CD14-positive monocyte (primary cell): ENCODE measurements at regions not wholly inside any gene's neighbourhood (a gene's known extent, or its start where the extent isn't known, plus 50 kb on each side); places are given as distances from the start of the nearest gene placed in this dataset.

Experiments
- DNase-seq, 3 donors: peaks; one replicate each; pipeline ENCODE4 v3.0.0-alpha.2; 2011 to 2022
- H2AFZ ChIP-seq: 2 replicates; pipeline ENCODE4 v1.6.0; 2012; ENCODE audit warnings: mild to moderate bottlenecking, low read depth, low read length, inconsistent platforms; ENCODE audit not compliant: insufficient read depth, poor library complexity, severe bottlenecking
- H3K27ac ChIP-seq, 2 donors: 1 replicate in 1 of 2; 2 replicates in 1 of 2; pipeline ENCODE4 v1.5.1; 2012 to 2013; ENCODE audit warnings: low read length in 2 of 2, control low read depth in 1 of 2, inconsistent platforms in 1 of 2, low read depth in 1 of 2, mild to moderate bottlenecking in 1 of 2
- H3K27me3 ChIP-seq, 2 donors: one replicate each; pipeline versions ENCODE4 v1.6.0 to v1.6.1; 2011 to 2013; ENCODE audit warnings: low read length in 2 of 2; ENCODE audit not compliant: control insufficient read depth in 2 of 2, insufficient read depth in 2 of 2
- H3K36me3 ChIP-seq, 2 donors: replicated peaks in 1 of 2; 1 replicate in 1 of 2; 2 replicates in 1 of 2; pipeline versions ENCODE4 v1.5.1 to v1.6.1; 2012 to 2013; ENCODE audit warnings: low read length in 2 of 2, control low read depth in 1 of 2, inconsistent platforms in 1 of 2, mild to moderate bottlenecking in 1 of 2; ENCODE audit not compliant: insufficient read depth in 2 of 2, control insufficient read depth in 1 of 2
- H3K4me1 ChIP-seq, 2 donors: 1 replicate in 1 of 2; 2 replicates in 1 of 2; pipeline versions ENCODE4 v1.5.1 to v1.6.1; 2012 to 2013; ENCODE audit warnings: low read length in 2 of 2, control low read depth in 1 of 2, inconsistent platforms in 1 of 2, mild to moderate bottlenecking in 1 of 2, moderate library complexity in 1 of 2; ENCODE audit not compliant: insufficient read depth in 2 of 2, control insufficient read depth in 1 of 2
- H3K4me2 ChIP-seq: replicated peaks from 2 replicates; pipeline ENCODE3; 2012; ENCODE audit warnings: low read length, moderate library complexity, mild to moderate bottlenecking; ENCODE audit not compliant: poor library complexity, severe bottlenecking; ENCODE audit errors: extremely low read depth
- H3K4me3 ChIP-seq, 3 experiments: fragments of 200-600 bp in 1 of 3; sonication (generic) in 1 of 3; replicated peaks in 1 of 3; 1 replicate in 2 of 3; 2 replicates in 1 of 3; pipeline ENCODE4 v1.5.1; 2011 to 2013; ENCODE audit warnings: low read length in 3 of 3, mild to moderate bottlenecking in 3 of 3, control low read depth in 2 of 3, low read depth in 2 of 3, inconsistent platforms in 1 of 3, moderate library complexity in 1 of 3
- H3K79me2 ChIP-seq: 2 replicates; pipeline ENCODE4 v1.6.0; 2012; ENCODE audit warnings: mild to moderate bottlenecking, control low read depth, inconsistent platforms, low read length, moderate library complexity; ENCODE audit not compliant: insufficient read depth
- H3K9ac ChIP-seq: 2 replicates; pipeline ENCODE4 v1.6.0; 2017; ENCODE audit warnings: low read length, mild to moderate bottlenecking; ENCODE audit not compliant: insufficient read depth, poor library complexity, severe bottlenecking
- H3K9me3 ChIP-seq, 2 donors: replicated peaks in 1 of 2; 1 replicate in 1 of 2; 2 replicates in 1 of 2; pipeline versions ENCODE4 v1.5.1 to v1.6.1; 2012 to 2013; ENCODE audit warnings: low read length in 2 of 2, control low read depth in 1 of 2; ENCODE audit not compliant: control insufficient read depth in 1 of 2, insufficient read depth in 1 of 2
- H4K20me1 ChIP-seq: 2 replicates; pipeline ENCODE4 v1.6.0; 2012; ENCODE audit warnings: mild to moderate bottlenecking, low read length, control low read depth, moderate library complexity; ENCODE audit not compliant: insufficient read depth
- H3K27ac Mint-ChIP-seq, 7 donors: one replicate each; pipeline ENCODE4 v1.8.0; 2020; ENCODE audit warnings: mild to moderate bottlenecking in 7 of 7, mixed read lengths in 7 of 7, moderate library complexity in 6 of 7, inconsistent platforms in 2 of 7
- H3K27me3 Mint-ChIP-seq, 3 donors: one replicate each; pipeline ENCODE4 v1.8.0; 2021 to 2022; ENCODE audit warnings: low read depth in 3 of 3, mild to moderate bottlenecking in 3 of 3, mixed read lengths in 3 of 3, moderate library complexity in 3 of 3, inconsistent platforms in 1 of 3
- H3K36me3 Mint-ChIP-seq, 2 donors: one replicate each; pipeline ENCODE4 v1.8.0; 2020; ENCODE audit warnings: mixed read lengths in 2 of 2, inconsistent platforms in 1 of 2, mild to moderate bottlenecking in 1 of 2
- H3K4me1 Mint-ChIP-seq: one replicate; pipeline ENCODE4 v1.8.0; 2020; ENCODE audit warnings: mild to moderate bottlenecking, mixed read lengths
- H3K4me3 Mint-ChIP-seq, 2 donors: one replicate each; pipeline ENCODE4 v1.8.0; 2020; ENCODE audit warnings: mild to moderate bottlenecking in 2 of 2, mixed read lengths in 2 of 2, moderate library complexity in 1 of 2
- H3K9me3 Mint-ChIP-seq, 7 donors: one replicate each; pipeline ENCODE4 v1.8.0; 2020 to 2022; ENCODE audit warnings: mixed read lengths in 7 of 7, mild to moderate bottlenecking in 6 of 7, moderate library complexity in 6 of 7, inconsistent platforms in 2 of 7
- WGBS: methylation state at CpG from one replicate; pipeline ENCODE4 v1.1.5; 2013; ENCODE audit warnings: missing lambda C conversion rate; ENCODE audit not compliant: insufficient coverage; 5-methylcytosine and 5-hydroxymethylcytosine counted together
- intact Hi-C, 2 donors: fragments of 100-400 bp; cut with micrococcal nuclease; formaldehyde crosslinking; loops; one replicate each; pipeline versions ENCODE4 v1.15.0 to v1.15.1; 2023
- TF ChIP-seq, protein P1 (sequence below): fragments of 200-600 bp; IDR thresholded peaks from one replicate; pipeline ENCODE4 v1.8.0; 2022; ENCODE audit warnings: antibody characterized with exemption, mild to moderate bottlenecking

- Histone ChIP-seq H3K79me2 (no peaks in the 10 kb centered on the region), H3K4me2 (no peak overlapping the region), H3K4me1 (no peaks in the 10 kb centered on the region), H2AFZ (no peak overlapping the region), H3K9me3 (no peaks in the 10 kb centered on the region), H3K27ac (no peak overlapping the region), H3K9ac (no peak overlapping the region), H3K27me3 (no peaks in the 10 kb centered on the region), H4K20me1 (no peaks in the 10 kb centered on the region), H3K4me3 (no peak overlapping the region), H3K36me3 (no peaks in the 10 kb centered on the region)
- H3K4me1 Mint-ChIP-seq = no peaks in the 10 kb centered on the region
- no peaks in the 10 kb centered on the region for H3K36me3 Mint-ChIP-seq
- DNase-seq = no peak
- whole genome bisulfite sequencing = 100% methylated on average over 1 of the region's 3 CpGs
- no peak overlapping the region for H3K27ac Mint-ChIP-seq
- H3K27me3 Mint-ChIP-seq = peaks cover 0 to 7% (median 2%) of the 10 kb centered on the region in 3 donors
- H3K4me3 Mint-ChIP-seq = no peak overlapping the region
- intact Hi-C loops = no loop called here
- TF ChIP-seq, protein P1, sequence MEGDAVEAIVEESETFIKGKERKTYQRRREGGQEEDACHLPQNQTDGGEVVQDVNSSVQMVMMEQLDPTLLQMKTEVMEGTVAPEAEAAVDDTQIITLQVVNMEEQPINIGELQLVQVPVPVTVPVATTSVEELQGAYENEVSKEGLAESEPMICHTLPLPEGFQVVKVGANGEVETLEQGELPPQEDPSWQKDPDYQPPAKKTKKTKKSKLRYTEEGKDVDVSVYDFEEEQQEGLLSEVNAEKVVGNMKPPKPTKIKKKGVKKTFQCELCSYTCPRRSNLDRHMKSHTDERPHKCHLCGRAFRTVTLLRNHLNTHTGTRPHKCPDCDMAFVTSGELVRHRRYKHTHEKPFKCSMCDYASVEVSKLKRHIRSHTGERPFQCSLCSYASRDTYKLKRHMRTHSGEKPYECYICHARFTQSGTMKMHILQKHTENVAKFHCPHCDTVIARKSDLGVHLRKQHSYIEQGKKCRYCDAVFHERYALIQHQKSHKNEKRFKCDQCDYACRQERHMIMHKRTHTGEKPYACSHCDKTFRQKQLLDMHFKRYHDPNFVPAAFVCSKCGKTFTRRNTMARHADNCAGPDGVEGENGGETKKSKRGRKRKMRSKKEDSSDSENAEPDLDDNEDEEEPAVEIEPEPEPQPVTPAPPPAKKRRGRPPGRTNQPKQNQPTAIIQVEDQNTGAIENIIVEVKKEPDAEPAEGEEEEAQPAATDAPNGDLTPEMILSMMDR = no peak
- H3K9me3 Mint-ChIP-seq = peaks cover 0 to 3% (median 2%) of the 10 kb centered on the region in 7 donors
These were observed 92.9 kb downstream of the BBS10 start for GRCh38 chr12:76255281-76255680.

DNA sequence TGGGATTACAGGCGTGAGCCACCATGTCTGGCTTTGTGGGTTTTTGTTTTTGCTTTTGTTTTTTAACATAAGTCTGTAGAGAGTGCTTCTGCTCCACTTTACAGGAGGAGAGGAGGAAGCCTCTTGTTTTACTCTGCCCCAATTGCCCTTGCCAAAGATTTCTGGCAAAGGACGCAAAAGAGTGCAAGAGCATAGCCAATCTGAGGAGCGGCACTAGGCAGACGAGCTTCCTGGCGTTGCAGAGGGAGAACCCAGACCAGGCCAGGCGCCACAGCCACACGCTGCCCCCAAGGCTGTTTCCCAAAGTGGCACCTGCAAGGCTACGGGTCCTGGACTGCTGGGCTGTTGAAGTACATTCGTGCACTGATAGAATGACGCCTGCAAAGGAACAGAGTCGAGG lies 96.2 kb downstream of the BBS10 start:
- H3K4me1 ChIP-seq = no peaks in the 10 kb centered on the region
- no peaks in the 10 kb centered on the region for H3K36me3 ChIP-seq
- H3K9me3 ChIP-seq = no peaks in the 10 kb centered on the region
- Mint-ChIP-seq H3K27ac (peak overlapping the region in 1 of 7 donors; percentile 20), H3K36me3 (no peaks in the 10 kb centered on the region), H3K9me3 (peaks cover 0 to 3% (median 0%) of the 10 kb centered on the region in 7 donors), H3K4me3 (no peak overlapping the region), H3K27me3 (peaks cover 0 to 6% (median 2%) of the 10 kb centered on the region in 3 donors), H3K4me1 (no peaks in the 10 kb centered on the region)
- H3K27me3 ChIP-seq = no peaks in the 10 kb centered on the region
- WGBS = 96% methylated on average over 11 of the region's 11 CpGs
- intact Hi-C loops = no loop called here
- no peak overlapping the region for H2AFZ ChIP-seq
- H3K79me2 ChIP-seq = no peaks in the 10 kb centered on the region
- no peak overlapping the region for H3K4me2 ChIP-seq
- H3K4me3 ChIP-seq = no peak overlapping the region
- no peak overlapping the region for H3K9ac ChIP-seq
- H4K20me1 ChIP-seq = no peaks in the 10 kb centered on the region
- no peak overlapping the region for H3K27ac ChIP-seq
- TF ChIP-seq, protein P1 = no peak
- no peak for DNase-seq
